EL (cell line): ENCODE measurements at regions not wholly inside any gene's neighbourhood (a gene's known extent, or its start where the extent isn't known, plus 50 kb on each side); places are given as distances from the start of the nearest gene placed in this dataset.
"Not testable (repeated sequence)": the region's sequence is repeated elsewhere in the genome, so short reads cannot be mapped to it uniquely, and the experiment has no call there.

Source experiments
- DNase-seq: peaks from one replicate; pipeline ENCODE4 v3.0.0-alpha.2; 2016

- DNase-seq: no peak
Observed at GRCh38 chrX:110519906-110520452, 161.3 kb downstream of the RTL9 start.

- DNase-seq: not testable (repeated sequence)
Observed at GRCh38 chrX:110520652-110521051, 162.0 kb downstream of the RTL9 start.

- peak; percentile 3 for DNase-seq
Observed at GRCh38 chrX:110531873-110532580, 173.4 kb downstream of the RTL9 start.

GRCh38 chrX:110532581-110532931, 173.9 kb downstream of the RTL9 start:
- DNase-seq: no peak

- no peak for DNase-seq
Observed at GRCh38 chrX:110536816-110537215, 178.2 kb downstream of the RTL9 start.

- DNase-seq: no peak
Observed at GRCh38 chrX:110541266-110541665, 182.6 kb downstream of the RTL9 start.

- DNase-seq: not testable (repeated sequence)
Observed at GRCh38 chrX:110550854-110551253, 192.2 kb downstream of the RTL9 start.

GRCh38 chrX:110557864-110558263, 199.2 kb downstream of the RTL9 start:
- no peak for DNase-seq

GRCh38 chrX:110558406-110558805, 199.8 kb downstream of the RTL9 start:
- DNase-seq: no peak

GRCh38 chrX:110561034-110561433, 202.4 kb downstream of the RTL9 start:
- DNase-seq: peak; percentile 78

GRCh38 chrX:110563282-110563681, 204.6 kb downstream of the RTL9 start:
- DNase-seq: peak; percentile 77

- DNase-seq: no peak
Observed at GRCh38 chrX:110568441-110568840, 209.8 kb downstream of the RTL9 start.

GRCh38 chrX:110569506-110569905, 210.9 kb downstream of the RTL9 start:
- DNase-seq: peak; percentile 65

- DNase-seq: no peak
Observed at GRCh38 chrX:110578270-110578669, 217.3 kb downstream of the CHRDL1 start.

- DNase-seq: no peak
Observed at GRCh38 chrX:110584083-110584482, 211.5 kb downstream of the CHRDL1 start.

- DNase-seq: no peak
Observed at GRCh38 chrX:110588164-110588563, 207.5 kb downstream of the CHRDL1 start.

GRCh38 chrX:110588853-110589252, 206.8 kb downstream of the CHRDL1 start:
- no peak for DNase-seq

GRCh38 chrX:110600745-110601310, 194.8 kb downstream of the CHRDL1 start:
- peak; percentile 87 for DNase-seq

- DNase-seq: peak; percentile 10
Observed at GRCh38 chrX:110614596-110614995, 181.0 kb downstream of the CHRDL1 start.
